ENCODE measurements at regions not wholly inside any gene's neighbourhood (a gene's known extent, or its start where the extent isn't known, plus 50 kb on each side); places are given as distances from the start of the nearest gene placed in this dataset.
"Not testable (repeated sequence)": the region's sequence is repeated elsewhere in the genome, so short reads cannot be mapped to it uniquely, and the experiment has no call there.

- DNase-seq = no peak
Observed at GRCh38 chr10:124176349-124177179, 83.2 kb upstream of the CHST15 start.

- no peak for DNase-seq
Observed at GRCh38 chr10:124175701-124176348, 82.4 kb upstream of the CHST15 start.

- peak; percentile 43 for DNase-seq
Observed at GRCh38 chr10:124174673-124175645, 81.6 kb upstream of the CHST15 start.

- DNase-seq = no peak
Observed at GRCh38 chr10:124174071-124174566, 80.7 kb upstream of the CHST15 start.

- no peak for DNase-seq
Observed at GRCh38 chr10:124173298-124173900, 80.0 kb upstream of the CHST15 start.

- no peak for DNase-seq
Observed at GRCh38 chr10:124172181-124172916, 79.0 kb upstream of the CHST15 start.

GRCh38 chr10:124171561-124171960 lies 78.2 kb upstream of the CHST15 start:
- peak; percentile 39 for DNase-seq

- no peak for DNase-seq
Observed at GRCh38 chr10:124170631-124171030, 77.2 kb upstream of the CHST15 start.

GRCh38 chr10:124168991-124169802 lies 75.8 kb upstream of the CHST15 start:
- DNase-seq = no peak

- peak; percentile 15 for DNase-seq
Observed at GRCh38 chr10:124168581-124168980, 75.2 kb upstream of the CHST15 start.

GRCh38 chr10:124167925-124168324 lies 74.5 kb upstream of the CHST15 start:
- not testable (repeated sequence) for DNase-seq

GRCh38 chr10:124166431-124167125 lies 73.2 kb upstream of the CHST15 start:
- peak; percentile 26 for DNase-seq

GRCh38 chr10:124165827-124166226 lies 72.4 kb upstream of the CHST15 start:
- peak; percentile 13 for DNase-seq

- DNase-seq = peak; percentile 12
Observed at GRCh38 chr10:124165311-124165710, 71.9 kb upstream of the CHST15 start.

- DNase-seq = peak; percentile 7
Observed at GRCh38 chr10:124164264-124164663, 70.9 kb upstream of the CHST15 start.

GRCh38 chr10:124162774-124163354 lies 69.5 kb upstream of the CHST15 start:
- DNase-seq = no peak

GRCh38 chr10:124162136-124162535 lies 68.7 kb upstream of the CHST15 start:
- DNase-seq = no peak

- DNase-seq = no peak
Observed at GRCh38 chr10:124161601-124162000, 68.2 kb upstream of the CHST15 start.

- no peak for DNase-seq
Observed at GRCh38 chr10:124160943-124161582, 67.7 kb upstream of the CHST15 start.
